ENCODE measurements at regions not wholly inside any gene's neighbourhood (a gene's known extent, or its start where the extent isn't known, plus 50 kb on each side); places are given as distances from the start of the nearest gene placed in this dataset.

DNA sequence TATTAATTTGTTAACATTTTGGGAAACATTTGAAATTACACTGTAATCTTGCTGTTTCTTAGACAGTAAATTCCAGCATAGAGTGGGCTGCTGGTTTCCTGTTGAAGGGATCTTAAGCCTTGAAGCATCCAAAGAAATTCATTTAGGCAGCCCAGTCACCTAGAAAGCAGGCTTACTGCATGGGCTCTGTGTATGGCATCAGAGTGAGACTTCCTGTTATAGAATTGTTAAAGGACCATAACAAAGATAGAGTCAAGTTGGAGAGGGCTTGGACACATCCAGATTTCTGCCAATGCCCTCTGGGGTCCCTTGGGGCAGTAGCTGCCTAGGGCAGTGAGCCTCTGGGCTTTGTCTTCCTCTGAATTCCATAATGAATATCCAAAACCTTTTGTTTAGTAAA is 149.2 kb downstream of the DYRK2 start:
- DNase-seq, result no peak

DNA sequence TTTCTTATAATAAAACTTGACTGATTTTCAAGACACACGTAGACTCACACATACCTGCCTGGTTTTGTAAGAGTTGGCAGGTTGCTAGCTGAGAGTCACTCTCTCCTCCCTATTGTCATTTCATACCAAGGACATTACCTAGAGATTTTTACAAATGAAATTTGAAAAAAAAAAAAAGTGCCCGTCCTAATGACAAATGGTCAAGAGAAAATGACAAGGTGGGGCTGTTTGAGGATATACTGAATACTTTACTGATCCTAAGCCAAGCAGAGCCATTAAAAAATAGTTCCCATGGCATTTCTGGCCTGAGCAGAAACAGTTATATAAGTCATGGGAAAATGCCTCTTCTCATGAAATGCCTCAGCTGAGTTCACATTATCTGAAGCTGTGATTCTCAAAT is 150.2 kb downstream of the DYRK2 start:
- no peak for DNase-seq

DNA sequence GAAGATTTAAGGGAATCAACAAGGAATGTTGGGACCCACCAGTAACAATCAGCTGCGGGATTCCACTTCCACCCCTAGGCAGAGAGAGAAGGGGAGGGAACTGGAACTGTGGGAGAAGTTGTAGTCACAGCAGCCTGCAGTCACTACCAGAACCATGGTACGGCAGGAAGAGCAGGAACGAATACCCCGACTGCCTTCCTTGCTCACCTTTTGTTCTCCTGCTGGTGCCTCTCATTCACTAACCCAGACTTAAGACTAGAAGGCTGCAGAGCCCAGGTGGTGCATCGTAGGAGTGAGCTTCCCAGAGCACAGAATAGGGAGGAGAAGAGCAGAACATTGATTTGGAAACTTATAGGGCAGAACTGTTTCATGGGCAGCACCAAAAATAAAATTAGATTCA is 154.2 kb downstream of the DYRK2 start:
- no peak for DNase-seq

DNA sequence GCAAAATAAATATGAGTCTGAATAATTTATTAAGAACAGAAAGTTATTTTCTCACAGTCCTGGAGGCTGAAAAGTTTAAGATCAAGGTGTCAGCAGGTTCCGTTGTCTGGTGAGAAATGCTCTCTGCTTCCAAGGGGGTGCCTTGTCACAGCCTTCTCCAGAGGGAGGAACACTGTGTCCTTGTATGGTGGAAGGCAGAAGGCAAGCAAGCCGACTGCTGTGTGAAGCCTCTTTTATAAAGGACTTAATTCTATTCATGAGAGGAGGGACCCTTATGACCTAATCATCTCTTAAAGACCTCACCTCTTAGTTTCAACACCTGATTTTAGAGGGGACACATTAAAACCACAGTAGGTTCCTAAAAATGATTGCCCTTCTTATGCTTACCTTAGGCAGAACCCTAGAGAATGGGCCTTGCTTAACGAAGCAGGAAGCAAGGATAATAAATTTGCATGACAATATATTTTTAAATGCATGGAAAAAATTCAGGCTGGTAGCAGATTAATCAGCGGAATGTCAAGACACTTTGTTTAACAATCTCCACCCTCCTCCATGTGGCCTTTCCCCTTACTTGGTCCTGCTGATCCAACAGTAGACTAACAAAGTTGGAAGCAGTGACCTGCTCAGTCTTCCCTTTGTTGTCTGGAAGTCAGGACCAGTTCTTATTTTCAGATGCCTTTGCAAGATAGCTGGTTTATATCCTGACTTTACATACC is 154.9 kb downstream of the DYRK2 start:
- DNase-seq, result no peak

DNA sequence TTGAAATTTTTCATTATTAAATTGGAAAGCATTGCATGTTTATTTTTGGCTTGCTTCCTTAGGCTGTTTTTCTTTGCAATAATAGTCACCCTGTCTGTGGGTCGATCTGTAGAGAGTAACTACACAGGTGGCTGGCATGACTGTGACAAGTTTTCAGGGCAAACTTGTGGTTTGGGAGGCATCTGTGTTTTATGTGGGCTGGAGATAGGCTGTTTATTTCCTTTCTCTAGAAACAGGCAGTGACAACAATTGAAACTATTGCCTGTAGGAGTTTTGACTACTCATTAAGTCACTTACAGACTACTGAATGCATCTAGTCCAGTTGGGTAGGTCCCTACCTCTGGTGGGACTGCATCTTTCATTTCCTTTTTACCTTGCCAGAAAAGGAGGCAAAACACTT is 155.6 kb downstream of the DYRK2 start:
- DNase-seq, result no peak

DNA sequence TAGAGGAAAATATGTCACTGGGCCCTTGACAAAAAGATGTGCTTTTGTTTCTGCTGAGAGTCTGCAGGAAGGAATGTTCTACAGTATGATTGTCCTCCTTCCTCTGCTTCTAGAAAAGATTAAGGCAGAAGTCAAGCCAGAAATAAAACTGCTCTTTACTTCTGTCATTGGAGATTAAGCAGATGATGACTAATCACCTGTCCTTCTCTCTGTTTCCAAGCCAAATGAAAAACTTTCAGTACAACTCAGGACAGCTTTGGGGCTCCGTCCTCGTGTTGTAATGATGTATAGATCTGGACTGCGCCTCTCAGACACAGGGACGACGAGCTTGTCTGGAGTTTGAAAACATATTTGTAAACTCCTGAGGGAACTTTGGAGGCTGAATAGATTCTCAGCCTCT is 159.3 kb downstream of the DYRK2 start:
- DNase-seq, result no peak

DNA sequence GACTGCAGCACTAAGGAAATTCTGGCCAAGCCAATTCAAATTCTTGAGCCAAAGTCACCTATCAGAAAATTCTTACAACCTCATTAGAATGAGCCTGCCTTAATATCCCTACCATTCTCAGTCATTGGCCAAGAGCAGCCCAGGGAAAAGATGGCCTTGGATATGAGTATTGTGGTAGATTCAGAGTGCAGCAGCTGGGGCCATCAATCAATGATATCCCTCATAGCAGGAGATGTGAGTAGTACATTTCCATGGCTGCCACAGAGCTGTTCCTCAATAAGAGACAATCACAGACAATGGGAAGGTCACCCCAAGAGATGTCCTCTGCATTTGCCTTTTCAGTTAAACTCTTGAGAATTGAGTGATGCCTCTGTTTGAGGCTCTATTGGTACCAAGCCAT is 161.6 kb downstream of the DYRK2 start:
- no peak for DNase-seq

DNA sequence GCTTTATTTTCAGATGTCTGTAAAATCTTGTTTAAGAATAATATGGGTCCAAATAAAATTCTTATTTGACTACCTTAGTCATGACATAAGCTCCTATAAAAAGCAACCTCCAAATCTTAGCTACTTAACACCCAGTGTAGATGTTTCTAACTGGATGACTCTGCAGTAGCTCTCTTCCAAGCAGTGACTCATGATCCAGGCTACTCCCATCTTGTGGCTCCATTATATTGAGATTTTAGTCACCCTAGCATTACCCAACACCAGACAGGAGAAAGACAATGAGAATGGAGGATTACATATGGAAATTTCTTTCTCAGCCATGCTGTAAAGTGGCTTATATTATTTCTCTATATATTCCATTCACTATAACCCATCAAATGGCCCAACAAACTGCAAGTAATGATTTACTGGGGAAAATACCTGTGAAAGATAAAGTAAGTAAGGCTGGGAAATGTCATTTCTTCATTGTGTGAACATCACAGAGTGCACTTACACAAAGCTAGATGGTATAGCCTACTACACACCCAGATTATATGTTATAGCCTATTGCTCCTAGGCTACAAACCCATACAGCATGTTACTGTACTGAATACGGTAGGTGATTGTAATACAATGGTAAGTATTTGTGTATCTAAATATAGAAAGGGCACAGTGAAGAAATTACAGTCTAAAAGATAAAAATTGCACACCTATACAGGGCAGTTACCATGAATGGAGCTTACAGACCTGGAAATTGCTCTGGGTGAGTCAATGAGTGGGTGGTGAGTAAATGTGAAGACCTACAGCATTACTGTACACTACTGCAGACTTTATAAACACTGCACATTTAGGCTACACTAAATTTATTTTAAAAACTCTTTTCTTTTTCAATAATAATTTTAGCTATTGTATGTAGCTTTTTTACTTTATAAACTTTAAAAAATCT is 163.2 kb downstream of the DYRK2 start:
- no peak for DNase-seq

DNA sequence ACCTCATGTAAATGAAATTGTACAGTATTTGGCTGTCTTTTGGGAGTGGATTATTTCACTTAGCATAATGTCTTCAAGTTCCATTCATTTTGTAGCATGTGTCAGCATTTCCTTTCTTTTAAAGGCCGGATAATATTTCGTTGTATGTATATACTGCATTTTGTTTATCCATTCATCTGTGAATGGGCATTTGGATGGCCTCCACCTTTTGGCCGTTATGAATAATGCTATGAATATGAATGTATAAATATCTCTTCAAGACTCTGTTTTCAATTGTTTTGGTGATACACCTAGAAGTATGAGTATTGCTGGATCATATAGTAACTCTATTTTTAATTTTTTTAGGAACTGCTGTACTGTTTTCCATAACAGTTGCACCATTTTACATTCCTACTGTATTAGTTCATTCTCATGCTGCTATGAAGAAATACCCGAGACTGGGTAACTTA is 164.9 kb downstream of the DYRK2 start:
- DNase-seq, result no peak

DNA sequence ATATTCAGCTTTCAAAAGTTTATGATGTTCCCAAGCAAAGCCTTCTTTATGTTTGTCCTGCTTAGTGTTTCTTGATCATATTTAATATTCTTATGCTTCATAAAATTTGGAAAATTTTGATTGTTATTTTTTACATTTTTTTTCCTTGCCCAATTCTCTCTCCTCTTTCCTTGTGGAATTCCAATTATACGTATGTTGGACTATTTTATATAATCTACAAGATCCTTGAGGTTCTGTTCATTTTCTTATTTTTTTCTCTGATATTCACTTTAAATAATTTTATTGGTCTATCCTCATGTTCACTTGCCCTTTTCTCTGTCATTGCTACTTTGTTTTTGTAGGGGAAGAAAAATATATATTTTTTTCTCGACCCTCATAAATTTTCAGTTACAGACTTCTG is 167.7 kb downstream of the DYRK2 start:
- DNase-seq, result no peak

DNA sequence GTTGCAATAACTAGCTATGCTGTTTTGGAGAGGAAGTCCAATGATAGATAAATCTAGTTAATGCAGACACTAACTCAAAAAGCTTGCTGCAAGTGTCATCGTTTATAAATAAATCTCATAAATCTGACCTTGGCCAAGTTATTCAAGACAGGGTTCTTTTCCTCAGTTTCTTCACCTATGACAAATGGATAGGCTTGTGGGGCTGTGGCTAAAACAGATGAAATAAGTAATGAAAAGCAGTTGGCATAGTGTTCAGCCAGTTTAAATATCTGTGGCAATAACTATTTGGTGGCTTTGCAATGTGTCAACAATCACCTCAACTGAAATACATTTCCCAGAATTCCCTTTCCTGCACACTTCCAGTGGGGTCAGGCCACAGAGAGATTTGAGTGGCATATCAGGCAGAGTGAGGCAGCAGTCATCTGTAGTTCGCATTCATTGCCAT is 169.9 kb downstream of the DYRK2 start:
- no peak for DNase-seq

DNA sequence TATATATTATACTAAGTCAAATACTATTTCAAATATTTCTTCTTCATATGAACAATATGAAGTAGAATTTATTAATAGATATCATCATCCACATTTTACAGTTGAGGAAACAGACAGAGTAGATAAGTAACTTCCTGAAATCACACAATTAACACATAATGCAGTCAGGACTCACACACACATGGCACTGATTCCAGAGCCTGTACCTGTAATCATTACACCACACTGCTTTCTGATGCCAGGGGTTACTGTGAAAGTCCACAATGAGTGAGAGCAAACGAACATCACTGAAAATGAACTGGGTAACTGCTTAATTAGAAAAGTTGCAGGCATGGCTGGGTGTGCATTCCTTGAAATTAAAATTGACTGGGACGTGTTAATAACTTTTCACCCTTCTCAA is 169.3 kb upstream of the IFNG-AS1 start:
- DNase-seq, result no peak

DNA sequence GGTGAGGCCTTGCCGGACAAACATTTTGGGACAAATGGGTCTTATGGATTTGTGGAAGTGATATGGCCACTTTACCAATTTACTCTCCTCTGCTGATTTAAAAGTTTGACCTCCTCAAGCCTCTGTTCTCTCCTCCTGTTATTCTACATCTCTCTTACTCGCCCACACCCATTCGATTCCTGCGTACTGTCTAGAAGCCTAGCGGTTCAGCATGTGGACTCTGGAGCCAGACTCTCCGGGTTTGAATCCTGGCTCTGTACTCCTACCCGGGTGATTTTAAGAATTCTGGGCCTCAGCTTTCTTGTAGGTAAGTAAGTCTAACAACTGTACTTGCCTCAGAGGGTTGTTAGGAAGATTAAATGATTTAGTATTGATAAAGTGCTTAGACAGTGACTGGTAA is 168.6 kb upstream of the IFNG-AS1 start:
- DNase-seq, result no peak

DNA sequence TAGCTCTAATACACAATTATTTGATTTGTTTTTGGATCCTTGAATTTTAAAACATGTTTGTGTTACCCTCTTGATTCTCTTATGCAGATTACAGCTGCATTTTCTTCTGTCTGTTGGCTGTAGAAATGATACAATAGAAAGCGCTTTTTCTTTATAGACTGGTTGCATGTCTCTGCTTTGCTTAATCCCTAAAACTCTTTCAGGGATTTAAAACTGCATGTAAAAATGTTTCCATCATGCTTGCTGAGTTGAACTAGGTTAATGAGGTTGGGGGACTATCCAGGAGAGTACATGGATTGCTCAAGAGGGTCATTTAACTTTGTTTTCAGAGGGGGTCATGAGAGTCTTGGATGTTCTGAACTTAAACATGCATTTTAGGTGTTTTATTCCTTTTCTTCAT is 166.4 kb upstream of the IFNG-AS1 start:
- no peak for DNase-seq

DNA sequence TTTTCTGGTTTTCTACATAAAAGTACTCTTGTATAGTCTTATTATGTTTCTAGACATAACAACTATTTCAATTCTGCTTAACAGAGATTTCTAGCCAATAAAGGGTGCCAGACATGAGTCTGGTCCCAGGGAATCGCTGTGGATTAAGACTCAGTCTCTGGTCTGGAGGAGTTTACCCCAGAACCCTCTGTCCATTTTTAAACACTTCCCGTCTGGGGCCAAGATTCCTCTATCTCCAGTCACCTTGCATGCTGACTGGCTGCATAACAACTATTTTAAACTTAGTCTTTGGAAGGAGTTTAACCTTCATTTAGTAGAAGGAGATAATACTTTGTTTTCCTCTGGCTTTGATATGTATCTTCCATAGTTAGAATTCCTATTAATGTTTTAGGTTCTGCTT is 163.1 kb upstream of the IFNG-AS1 start:
- no peak for DNase-seq

DNA sequence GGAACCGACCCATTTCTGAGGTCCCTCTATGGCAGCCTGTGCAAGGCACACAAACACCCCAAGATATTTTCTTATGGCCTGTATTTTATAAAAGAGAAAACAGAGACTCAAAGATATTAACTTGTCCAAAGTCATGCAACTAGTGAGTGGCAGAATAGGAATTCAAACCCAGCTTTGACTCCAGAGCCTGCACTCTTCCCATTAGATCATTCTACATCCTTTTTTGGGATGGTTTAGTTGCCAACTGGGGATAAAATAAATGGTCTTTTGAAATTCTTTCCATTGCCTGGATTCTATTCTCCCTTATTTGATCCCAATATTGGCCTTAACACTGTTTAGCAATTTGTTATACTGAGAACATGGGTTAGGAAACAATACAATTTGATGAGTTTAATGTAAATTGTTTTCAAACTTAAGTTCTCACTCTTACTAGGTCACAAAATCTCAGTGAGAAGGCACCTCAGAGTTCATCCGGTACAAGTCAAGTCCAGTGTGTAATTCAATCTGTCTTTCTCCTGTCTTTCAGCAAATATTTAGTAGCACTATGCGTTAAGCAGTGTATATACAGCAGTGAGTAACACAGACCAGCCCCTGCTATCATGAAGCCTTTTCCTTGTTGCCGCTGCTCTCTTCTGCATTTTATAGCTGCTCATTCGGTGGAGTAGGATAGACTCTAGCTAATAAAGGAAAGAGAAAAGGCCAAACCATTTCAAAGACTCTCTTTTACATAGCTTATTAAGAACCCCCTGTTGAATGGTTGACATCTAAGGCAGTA is 162.1 kb upstream of the IFNG-AS1 start:
- no peak for DNase-seq

DNA sequence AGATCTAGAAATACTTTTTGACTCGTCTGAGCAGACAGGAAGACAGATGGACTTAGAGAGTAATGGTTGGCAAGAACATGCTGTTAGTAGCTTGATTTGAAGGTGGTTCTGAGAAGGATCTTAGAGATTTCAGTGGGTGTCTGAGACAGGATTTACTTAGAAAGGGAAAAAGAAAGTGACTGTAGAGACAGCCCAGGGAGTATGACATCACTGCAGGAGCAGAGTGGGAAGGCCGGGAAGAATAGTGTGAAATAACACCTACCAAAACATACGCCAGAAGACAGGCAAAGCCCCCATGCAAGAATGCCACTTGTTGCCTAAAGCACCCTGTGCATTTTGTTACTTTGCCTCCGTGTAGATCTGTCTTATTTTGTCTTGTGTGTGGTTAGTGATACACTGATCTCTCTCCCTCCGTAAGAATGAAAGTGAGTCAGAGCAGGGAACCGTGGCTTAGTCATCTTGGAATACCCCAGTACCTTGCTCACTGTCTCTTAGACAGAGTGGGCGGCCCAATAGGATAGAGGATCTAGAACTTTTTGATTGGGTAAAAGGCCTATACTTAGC is 161.3 kb upstream of the IFNG-AS1 start:
- DNase-seq, result peak; percentile 87

DNA sequence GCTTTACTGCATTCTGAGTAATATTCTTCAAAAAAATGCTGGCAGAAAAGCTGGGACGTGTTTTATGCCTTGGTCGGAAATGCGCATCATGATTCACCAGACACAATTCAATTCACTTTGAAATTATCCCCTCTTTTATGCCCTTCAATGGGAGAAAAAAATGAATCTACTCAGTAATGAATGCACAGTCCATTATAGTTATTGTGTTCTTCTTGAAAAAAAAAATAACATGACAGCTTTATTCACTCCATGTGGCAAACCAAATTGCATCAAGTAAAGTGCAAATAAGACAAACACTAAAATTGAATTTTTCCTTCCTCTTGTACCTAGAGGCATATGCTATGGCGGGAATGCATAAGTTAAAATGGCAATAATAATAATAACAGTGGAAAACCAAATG is 159.4 kb upstream of the IFNG-AS1 start:
- no peak for DNase-seq

DNA sequence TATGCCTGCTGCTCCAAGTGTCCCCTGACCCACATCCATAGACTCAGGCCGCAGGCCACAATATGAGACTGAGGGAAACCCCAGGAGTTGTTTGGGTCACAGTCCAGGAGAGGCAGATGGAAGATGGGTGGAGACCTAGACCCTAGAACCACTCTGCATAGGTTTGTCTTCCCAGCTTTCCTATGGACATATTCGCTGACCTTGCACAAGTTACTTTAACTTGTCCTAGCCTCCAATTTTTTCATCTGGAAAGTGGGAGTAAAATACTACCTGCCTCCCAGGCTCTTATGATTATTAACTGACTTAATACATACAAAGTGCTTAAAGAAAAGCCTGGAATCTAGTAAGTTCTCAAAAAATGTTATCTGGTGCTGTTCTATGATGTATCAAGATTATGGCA is 157.1 kb upstream of the IFNG-AS1 start:
- no peak for DNase-seq

DNA sequence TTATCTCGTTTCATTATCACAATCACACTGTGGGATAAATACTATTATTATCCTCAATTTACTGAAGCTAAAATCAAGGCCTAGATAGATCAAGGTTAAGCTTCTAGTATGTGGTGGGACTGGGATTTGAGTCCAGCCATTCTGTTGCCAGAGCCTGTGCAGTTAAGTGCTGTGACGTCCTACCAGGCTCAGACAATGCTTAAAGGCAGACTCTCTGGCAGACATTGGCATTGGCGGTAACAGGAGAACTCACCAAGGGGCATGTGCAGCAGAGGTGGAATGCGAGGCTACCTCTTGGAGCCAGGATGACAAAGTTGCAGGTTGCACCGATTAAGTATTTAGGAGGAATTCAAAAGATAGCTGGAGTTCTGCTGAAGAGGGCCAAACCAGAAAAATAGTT is 155.6 kb upstream of the IFNG-AS1 start:
- DNase-seq, result no peak

DNA sequence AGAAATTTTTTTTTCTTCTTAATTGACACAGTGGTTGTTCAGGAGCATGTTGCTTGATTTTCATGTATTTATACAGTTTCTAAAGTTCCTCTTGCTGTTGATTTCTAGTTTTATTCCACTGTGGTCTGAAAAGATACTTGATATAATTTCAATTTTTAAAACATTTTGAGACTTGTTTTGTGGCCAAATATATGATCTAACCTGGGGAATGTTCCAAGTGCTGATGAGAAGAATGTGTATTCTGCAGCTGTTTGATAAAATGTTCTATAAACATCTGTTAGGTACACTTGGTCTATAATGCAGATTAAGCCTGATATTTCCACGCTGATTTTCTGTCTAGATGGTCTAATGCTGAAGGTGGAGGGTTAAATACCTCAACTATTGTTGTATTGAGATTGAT is 151.4 kb upstream of the IFNG-AS1 start:
- DNase-seq, result no peak

DNA sequence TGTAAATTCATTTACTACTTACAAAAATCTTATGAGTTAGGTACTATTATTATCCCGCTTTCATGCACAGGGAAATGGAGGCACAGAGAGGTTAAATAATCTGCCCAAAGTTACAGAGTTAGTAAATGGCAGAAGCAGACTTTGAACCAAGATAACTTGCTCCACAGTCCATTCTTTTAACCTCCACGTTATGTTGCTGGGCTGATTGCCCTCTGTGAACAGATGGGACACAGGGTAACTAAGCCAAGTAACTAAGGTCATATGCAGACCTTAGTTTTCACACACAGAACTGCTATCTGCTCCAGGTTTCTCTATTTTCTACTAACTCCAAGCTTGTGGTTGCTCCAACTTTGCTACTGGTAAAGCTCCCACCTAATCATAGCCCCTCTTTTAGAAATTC is 147.1 kb upstream of the IFNG-AS1 start:
- DNase-seq, result no peak

DNA sequence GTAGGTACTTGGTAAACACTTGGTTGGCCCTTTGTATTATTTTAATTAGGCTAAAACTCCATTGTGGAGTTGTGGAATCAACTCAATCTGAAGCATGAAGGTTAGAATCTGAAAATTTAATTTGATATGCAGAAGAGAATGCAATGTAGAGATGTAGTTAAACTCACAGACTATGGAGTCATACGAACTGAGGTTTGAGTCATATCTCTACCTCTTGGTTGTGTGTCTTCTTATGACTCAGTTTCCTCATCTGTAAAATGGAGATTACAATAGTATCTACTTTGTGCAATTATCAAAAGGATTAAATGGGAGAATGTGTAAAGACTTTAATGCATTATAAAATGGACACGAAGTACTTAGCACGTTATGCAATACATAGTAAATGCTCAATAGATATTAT is 146.0 kb upstream of the IFNG-AS1 start:
- no peak for DNase-seq

Measured in amniotic stem cell (primary cell).